ENCODE measurements at regions not wholly inside any gene's neighbourhood (a gene's known extent, or its start where the extent isn't known, plus 50 kb on each side); places are given as distances from the start of the nearest gene placed in this dataset.

GRCh38 chr5:101543780-101544179, 640.7 kb upstream of the ST8SIA4 start:
- H3K27ac ChIP-seq = no peak overlapping the region
- no peaks in the 10 kb centered on the region for H3K9me3 ChIP-seq (ENCODE audit: low read depth)
- no peak overlapping the region for H3K4me2 ChIP-seq (ENCODE audit: unreplicated experiment)
- WGBS, 2 experiments (ENCODE audit: low coverage in 1 of 2, low lambda C conversion rate in 2 of 2, missing lambda C conversion rate in 2 of 2) = 51 to 71% methylated on average over 1 of the region's 1 CpG
- H3F3A ChIP-seq (ENCODE audit: insufficient read depth) = 0 out of 2 replicates have a peak, but pooled peaks cover 5% of the 10 kb centered on the region
- no peaks in the 10 kb centered on the region for H3K27me3 ChIP-seq (replicated peaks; ENCODE audit: insufficient read depth)
- no peak overlapping the region for H3K4me3 ChIP-seq
- no peak for TF ChIP-seq EZH2 (IDR thresholded peaks at IDR 0.05; ENCODE audit: insufficient read depth, poor library complexity, severe bottlenecking)
- H4K20me1 ChIP-seq (ENCODE audit: insufficient read depth) = no peaks in the 10 kb centered on the region
- peak; percentile 74 for DNase-seq
- no peak overlapping the region for H2AFZ ChIP-seq
- no peak overlapping the region for H3K9ac ChIP-seq
- in situ Hi-C loops (cut with MboI) = no loop called here
- H3K9me2 ChIP-seq (ENCODE audit: insufficient read depth) = no peaks in the 10 kb centered on the region
- H3K4me1 ChIP-seq (ENCODE audit: insufficient read depth) = no peaks in the 10 kb centered on the region
- no peaks in the 10 kb centered on the region for H3K36me3 ChIP-seq (ENCODE audit: low read depth)
- H3K79me2 ChIP-seq (ENCODE audit: insufficient read depth) = no peaks in the 10 kb centered on the region

- in situ Hi-C loops (cut with MboI) = no loop called here
- H3K36me3 ChIP-seq (ENCODE audit: low read depth) = no peaks in the 10 kb centered on the region
- peak; percentile 6 for DNase-seq
- H3K27ac ChIP-seq = no peak overlapping the region
- H3K9me3 ChIP-seq (ENCODE audit: low read depth) = no peaks in the 10 kb centered on the region
- WGBS, 2 experiments (ENCODE audit: low coverage in 1 of 2, low lambda C conversion rate in 2 of 2, missing lambda C conversion rate in 2 of 2) = 43 to 49% methylated on average over 3 of the region's 3 CpGs
- 0 out of 2 replicates have a peak, but pooled peaks cover 5% of the 10 kb centered on the region for H3F3A ChIP-seq (ENCODE audit: insufficient read depth)
- H3K27me3 ChIP-seq (replicated peaks; ENCODE audit: insufficient read depth) = no peaks in the 10 kb centered on the region
- H4K20me1 ChIP-seq (ENCODE audit: insufficient read depth) = no peaks in the 10 kb centered on the region
- peaks cover 6% of the 10 kb centered on the region; the same call in 1 of the 2 replicates for H3K4me1 ChIP-seq (ENCODE audit: insufficient read depth)
- no peaks in the 10 kb centered on the region for H3K79me2 ChIP-seq (ENCODE audit: insufficient read depth)
- no peak overlapping the region for H3K4me3 ChIP-seq
- TF ChIP-seq EZH2 (IDR thresholded peaks at IDR 0.05; ENCODE audit: insufficient read depth, poor library complexity, severe bottlenecking) (no peak), EZH2phosphoT487 (IDR thresholded peaks at IDR 0.05; ENCODE audit: insufficient read depth, low read depth) (no peak)
- H2AFZ ChIP-seq = no peak overlapping the region
- H3K4me2 ChIP-seq (ENCODE audit: unreplicated experiment) = no peak overlapping the region
- no peak overlapping the region for H3K9ac ChIP-seq
- H3K9me2 ChIP-seq (ENCODE audit: insufficient read depth) = no peaks in the 10 kb centered on the region
Measured at GRCh38 chr5:101539315-101539714, 636.2 kb upstream of the ST8SIA4 start.

GRCh38 chr5:101535626-101536025, 632.5 kb upstream of the ST8SIA4 start:
- no peak overlapping the region for H3K27ac ChIP-seq
- H3K4me3 ChIP-seq = no peak overlapping the region
- H3F3A ChIP-seq (ENCODE audit: insufficient read depth) = 0 out of 2 replicates have a peak, but pooled peaks cover 5% of the 10 kb centered on the region
- H3K9me3 ChIP-seq (ENCODE audit: low read depth) = no peaks in the 10 kb centered on the region
- TF ChIP-seq EZH2phosphoT487 (IDR thresholded peaks at IDR 0.05; ENCODE audit: insufficient read depth, low read depth) = no peak
- peaks cover 14% of the 10 kb centered on the region; the same call in 1 of the 2 replicates for H3K4me1 ChIP-seq (ENCODE audit: insufficient read depth)
- DNase-seq = peak; percentile 60
- no peak overlapping the region for H3K9ac ChIP-seq
- H4K20me1 ChIP-seq (ENCODE audit: insufficient read depth) = no peaks in the 10 kb centered on the region
- 32 to 58% methylated on average over 1 of the region's 1 CpG for WGBS, 2 experiments (ENCODE audit: low coverage in 1 of 2, low lambda C conversion rate in 2 of 2, missing lambda C conversion rate in 2 of 2)
- H3K9me2 ChIP-seq (ENCODE audit: insufficient read depth) = no peaks in the 10 kb centered on the region
- no peaks in the 10 kb centered on the region for H3K36me3 ChIP-seq (ENCODE audit: low read depth)
- no peak overlapping the region for H3K4me2 ChIP-seq (ENCODE audit: unreplicated experiment)
- in situ Hi-C loops (cut with MboI) = no loop called here
- no peaks in the 10 kb centered on the region for H3K27me3 ChIP-seq (replicated peaks; ENCODE audit: insufficient read depth)
- H2AFZ ChIP-seq = peak overlapping the region; percentile 66
- no peaks in the 10 kb centered on the region for H3K79me2 ChIP-seq (ENCODE audit: insufficient read depth)

GRCh38 chr5:101534491-101535110, 631.5 kb upstream of the ST8SIA4 start:
- Histone ChIP-seq H3K27me3 (replicated peaks; ENCODE audit: insufficient read depth) (no peaks in the 10 kb centered on the region), H3K9me3 (ENCODE audit: low read depth) (no peaks in the 10 kb centered on the region), H3K79me2 (ENCODE audit: insufficient read depth) (no peaks in the 10 kb centered on the region), H3F3A (ENCODE audit: insufficient read depth) (0 out of 2 replicates have a peak, but pooled peaks cover 4% of the 10 kb centered on the region), H4K20me1 (ENCODE audit: insufficient read depth) (no peaks in the 10 kb centered on the region), H3K4me1 (ENCODE audit: insufficient read depth) (peaks cover 14% of the 10 kb centered on the region; the same call in 1 of the 2 replicates), H3K9me2 (ENCODE audit: insufficient read depth) (no peaks in the 10 kb centered on the region), H3K27ac (peak overlapping the region; percentile 17; the same call in 1 of the 2 replicates), H3K4me2 (ENCODE audit: unreplicated experiment) (peak overlapping the region; percentile 2), H3K4me3 (no peak overlapping the region), H3K9ac (no peak overlapping the region), H3K36me3 (ENCODE audit: low read depth) (no peaks in the 10 kb centered on the region), H2AFZ (peak overlapping the region; percentile 74)
- WGBS, 2 experiments (ENCODE audit: low coverage in 1 of 2, low lambda C conversion rate in 2 of 2, missing lambda C conversion rate in 2 of 2) = 16 to 20% methylated on average over 6 of the region's 6 CpGs
- no peak for TF ChIP-seq EZH2phosphoT487 (IDR thresholded peaks at IDR 0.05; ENCODE audit: insufficient read depth, low read depth)
- TF ChIP-seq EZH2 (IDR thresholded peaks at IDR 0.05; ENCODE audit: insufficient read depth, poor library complexity, severe bottlenecking) = no peak
- DNase-seq = peak; percentile 70
- in situ Hi-C loops (cut with MboI) = no loop called here

Measured in GM23248 (cell line).